HepG2 (cell line): ENCODE measurements at regions not wholly inside any gene's neighbourhood (a gene's known extent, or its start where the extent isn't known, plus 50 kb on each side); places are given as distances from the start of the nearest gene placed in this dataset.

ENCODE experiments used
- ATF7 ChIP-seq, 2 experiments: fragments of 450-650 bp in 1 of 2; sonication (generic) in 1 of 2; formaldehyde crosslinking in 1 of 2; IDR thresholded peaks; 2 replicates each; pipeline versions ENCODE4 v1.4.0 to v1.6.1; 2016 to 2020; ENCODE audit warnings: antibody characterized with exemption in 1 of 2, mild to moderate bottlenecking in 1 of 2, missing genetic modification reagents in 1 of 2
- CCAR2 ChIP-seq: fragments of 200-400 bp; formaldehyde crosslinking; optimal IDR thresholded peaks from 2 replicates; pipeline ENCODE3; 2018; ENCODE audit warnings: low read depth, mild to moderate bottlenecking, low read length, moderate library complexity
- DR1 ChIP-seq: sonication (generic); formaldehyde crosslinking; IDR thresholded peaks from 2 replicates; pipeline ENCODE4 v1.8.0; 2021; ENCODE audit warnings: mild to moderate bottlenecking, missing genetic modification reagents, inconsistent platforms
- JUN ChIP-seq: sonication (generic); formaldehyde crosslinking; IDR thresholded peaks from 2 replicates; pipeline ENCODE4 v1.4.0; 2020; ENCODE audit warnings: mild to moderate bottlenecking, missing genetic modification reagents
- LCORL ChIP-seq, 2 experiments: fragments of 450-650 bp in 1 of 2; sonication (generic) in 1 of 2; formaldehyde crosslinking in 1 of 2; IDR thresholded peaks; 2 replicates each; pipeline versions ENCODE4 v1.5.0 to v1.6.1; 2017 to 2020; ENCODE audit warnings: antibody characterized with exemption in 1 of 2, missing genetic modification reagents in 1 of 2
- NKX3-1 ChIP-seq: sonication (generic); formaldehyde crosslinking; IDR thresholded peaks from 2 replicates; pipeline ENCODE4 v1.5.0; 2020; ENCODE audit warnings: missing genetic modification reagents
- NR3C1 ChIP-seq: sonication (generic); formaldehyde crosslinking; IDR thresholded peaks from 2 replicates; pipeline ENCODE4 v1.4.0; 2020; ENCODE audit warnings: missing genetic modification reagents
- PAX8 ChIP-seq: sonication (generic); formaldehyde crosslinking; IDR thresholded peaks from 2 replicates; pipeline ENCODE4 v1.8.0; 2022; ENCODE audit warnings: mild to moderate bottlenecking, missing genetic modification reagents, borderline replicate concordance
- SMAD1 ChIP-seq: sonication (generic); formaldehyde crosslinking; IDR thresholded peaks from 2 replicates; pipeline ENCODE4 v1.4.0; 2020; ENCODE audit warnings: missing genetic modification reagents, low read depth, mild to moderate bottlenecking, borderline replicate concordance
- SOX5 ChIP-seq: IDR thresholded peaks from 2 replicates; pipeline ENCODE4 v1.6.1; 2016; ENCODE audit warnings: borderline replicate concordance
- SUZ12 ChIP-seq: fragments of 150-350 bp; IDR thresholded peaks from 2 replicates; pipeline ENCODE4 v1.6.1; 2014; ENCODE audit warnings: low read depth, low read length
- ZC3H4 ChIP-seq: sonication (generic); formaldehyde crosslinking; IDR thresholded peaks from 2 replicates; pipeline ENCODE4 v1.4.0; 2020; ENCODE audit warnings: missing genetic modification reagents, borderline replicate concordance
- ZEB1 ChIP-seq: IDR thresholded peaks from 2 replicates; pipeline ENCODE4 v1.6.1; 2012; ENCODE audit warnings: mild to moderate bottlenecking, low read depth, inconsistent platforms; ENCODE audit not compliant: insufficient replicate concordance
- ZNF138 ChIP-seq: sonication (generic); formaldehyde crosslinking; IDR thresholded peaks from 2 replicates; pipeline ENCODE4 v1.5.0; 2020; ENCODE audit warnings: mild to moderate bottlenecking, low read depth, missing genetic modification reagents
- ZNF670 ChIP-seq: sonication (generic); formaldehyde crosslinking; IDR thresholded peaks from 2 replicates; pipeline ENCODE4 v1.8.0; 2022; ENCODE audit warnings: mild to moderate bottlenecking, missing genetic modification reagents, borderline replicate concordance
- TF ChIP-seq, protein P1 (sequence below): sonication (generic); formaldehyde crosslinking; IDR thresholded peaks from 2 replicates; pipeline ENCODE4 v1.4.0; 2020; ENCODE audit warnings: mild to moderate bottlenecking, missing genetic modification reagents, borderline replicate concordance
- TF ChIP-seq, protein P2 (sequence below): sonication (generic); formaldehyde crosslinking; IDR thresholded peaks from 2 replicates; pipeline ENCODE4 v1.5.1; 2020; ENCODE audit warnings: missing genetic modification reagents, mild to moderate bottlenecking, borderline replicate concordance
- TF ChIP-seq, protein P3 (sequence below): sonication (generic); formaldehyde crosslinking; IDR thresholded peaks from 2 replicates; pipeline ENCODE4 v1.4.0; 2020; ENCODE audit warnings: missing genetic modification reagents
- TF ChIP-seq, protein P4 (sequence below): IDR thresholded peaks from 2 replicates; pipeline ENCODE4 v1.6.1; 2012; ENCODE audit warnings: low read length, improper control_type of control experiment
- TF ChIP-seq, protein P5 (sequence below): sonication (generic); formaldehyde crosslinking; IDR thresholded peaks from 2 replicates; pipeline ENCODE4 v1.4.0; 2020; ENCODE audit warnings: missing genetic modification reagents

DNA sequence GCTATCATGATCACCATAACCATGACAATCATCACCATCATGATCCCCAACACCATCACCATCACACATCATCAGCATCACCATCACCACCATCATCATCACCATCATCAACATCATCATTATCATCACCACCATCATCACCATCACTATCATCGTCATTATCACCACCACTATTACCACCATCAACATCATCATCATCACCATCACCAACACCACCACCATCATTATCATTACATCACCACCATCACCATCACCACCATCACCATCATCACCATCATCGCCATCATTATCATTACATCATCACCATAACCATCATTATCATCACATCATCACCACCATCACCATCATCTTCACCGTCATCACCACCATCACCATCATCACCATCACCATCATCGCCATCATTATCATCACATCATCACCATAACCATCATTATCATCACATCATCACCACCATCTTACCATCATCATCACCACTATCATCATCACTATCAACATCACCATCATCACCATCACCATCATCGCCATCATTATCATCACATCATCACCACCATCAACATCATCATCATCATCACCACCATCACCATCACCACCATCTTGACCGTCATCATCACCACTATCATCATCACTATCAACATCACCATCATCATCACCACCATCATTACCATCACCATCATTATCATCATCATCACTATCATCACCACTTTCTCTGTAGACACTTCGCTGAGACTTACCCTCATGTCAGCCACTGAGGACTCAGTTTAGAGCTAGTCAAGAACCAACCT is 366.0 kb downstream of the C16orf95 start (continued):
- TF ChIP-seq, protein P1, sequence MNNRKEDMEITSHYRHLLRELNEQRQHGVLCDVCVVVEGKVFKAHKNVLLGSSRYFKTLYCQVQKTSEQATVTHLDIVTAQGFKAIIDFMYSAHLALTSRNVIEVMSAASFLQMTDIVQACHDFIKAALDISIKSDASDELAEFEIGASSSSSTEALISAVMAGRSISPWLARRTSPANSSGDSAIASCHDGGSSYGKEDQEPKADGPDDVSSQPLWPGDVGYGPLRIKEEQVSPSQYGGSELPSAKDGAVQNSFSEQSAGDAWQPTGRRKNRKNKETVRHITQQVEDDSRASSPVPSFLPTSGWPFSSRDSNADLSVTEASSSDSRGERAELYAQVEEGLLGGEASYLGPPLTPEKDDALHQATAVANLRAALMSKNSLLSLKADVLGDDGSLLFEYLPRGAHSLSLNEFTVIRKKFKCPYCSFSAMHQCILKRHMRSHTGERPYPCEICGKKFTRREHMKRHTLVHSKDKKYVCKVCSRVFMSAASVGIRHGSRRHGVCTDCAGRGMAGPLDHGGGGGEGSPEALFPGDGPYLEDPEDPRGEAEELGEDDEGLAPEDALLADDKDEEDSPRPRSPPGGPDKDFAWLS: no peak
- TF ChIP-seq LCORL (IDR thresholded peaks at IDR 0.05) (peak; percentile 17; the same call in 1 of the 2 replicates), LCORL (CRISPR knock-in tag; IDR thresholded peaks at IDR 0.05) (no peak), ZEB1 (no peak), ZC3H4 (no peak), CCAR2 (no peak), ATF7 (IDR thresholded peaks at IDR 0.05) (peak; percentile 100), ATF7 (CRISPR knock-in tag; IDR thresholded peaks at IDR 0.05) (no peak), SMAD1 (CRISPR knock-in tag) (no peak), ZNF138 (no peak), SOX5 (CRISPR knock-in tag) (no peak), DR1 (no peak), ZNF670 (CRISPR knock-in tag) (no peak), JUN (no peak), NKX3-1 (CRISPR knock-in tag) (no peak), SUZ12 (no peak), PAX8 (CRISPR knock-in tag) (no peak), NR3C1 (CRISPR knock-in tag) (no peak)
- TF ChIP-seq, protein P2, sequence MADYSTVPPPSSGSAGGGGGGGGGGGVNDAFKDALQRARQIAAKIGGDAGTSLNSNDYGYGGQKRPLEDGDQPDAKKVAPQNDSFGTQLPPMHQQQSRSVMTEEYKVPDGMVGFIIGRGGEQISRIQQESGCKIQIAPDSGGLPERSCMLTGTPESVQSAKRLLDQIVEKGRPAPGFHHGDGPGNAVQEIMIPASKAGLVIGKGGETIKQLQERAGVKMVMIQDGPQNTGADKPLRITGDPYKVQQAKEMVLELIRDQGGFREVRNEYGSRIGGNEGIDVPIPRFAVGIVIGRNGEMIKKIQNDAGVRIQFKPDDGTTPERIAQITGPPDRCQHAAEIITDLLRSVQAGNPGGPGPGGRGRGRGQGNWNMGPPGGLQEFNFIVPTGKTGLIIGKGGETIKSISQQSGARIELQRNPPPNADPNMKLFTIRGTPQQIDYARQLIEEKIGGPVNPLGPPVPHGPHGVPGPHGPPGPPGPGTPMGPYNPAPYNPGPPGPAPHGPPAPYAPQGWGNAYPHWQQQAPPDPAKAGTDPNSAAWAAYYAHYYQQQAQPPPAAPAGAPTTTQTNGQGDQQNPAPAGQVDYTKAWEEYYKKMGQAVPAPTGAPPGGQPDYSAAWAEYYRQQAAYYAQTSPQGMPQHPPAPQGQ (CRISPR knock-in tag): no peak
- TF ChIP-seq, protein P3, sequence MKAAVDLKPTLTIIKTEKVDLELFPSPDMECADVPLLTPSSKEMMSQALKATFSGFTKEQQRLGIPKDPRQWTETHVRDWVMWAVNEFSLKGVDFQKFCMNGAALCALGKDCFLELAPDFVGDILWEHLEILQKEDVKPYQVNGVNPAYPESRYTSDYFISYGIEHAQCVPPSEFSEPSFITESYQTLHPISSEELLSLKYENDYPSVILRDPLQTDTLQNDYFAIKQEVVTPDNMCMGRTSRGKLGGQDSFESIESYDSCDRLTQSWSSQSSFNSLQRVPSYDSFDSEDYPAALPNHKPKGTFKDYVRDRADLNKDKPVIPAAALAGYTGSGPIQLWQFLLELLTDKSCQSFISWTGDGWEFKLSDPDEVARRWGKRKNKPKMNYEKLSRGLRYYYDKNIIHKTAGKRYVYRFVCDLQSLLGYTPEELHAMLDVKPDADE (CRISPR knock-in tag): no peak
- TF ChIP-seq, protein P4, sequence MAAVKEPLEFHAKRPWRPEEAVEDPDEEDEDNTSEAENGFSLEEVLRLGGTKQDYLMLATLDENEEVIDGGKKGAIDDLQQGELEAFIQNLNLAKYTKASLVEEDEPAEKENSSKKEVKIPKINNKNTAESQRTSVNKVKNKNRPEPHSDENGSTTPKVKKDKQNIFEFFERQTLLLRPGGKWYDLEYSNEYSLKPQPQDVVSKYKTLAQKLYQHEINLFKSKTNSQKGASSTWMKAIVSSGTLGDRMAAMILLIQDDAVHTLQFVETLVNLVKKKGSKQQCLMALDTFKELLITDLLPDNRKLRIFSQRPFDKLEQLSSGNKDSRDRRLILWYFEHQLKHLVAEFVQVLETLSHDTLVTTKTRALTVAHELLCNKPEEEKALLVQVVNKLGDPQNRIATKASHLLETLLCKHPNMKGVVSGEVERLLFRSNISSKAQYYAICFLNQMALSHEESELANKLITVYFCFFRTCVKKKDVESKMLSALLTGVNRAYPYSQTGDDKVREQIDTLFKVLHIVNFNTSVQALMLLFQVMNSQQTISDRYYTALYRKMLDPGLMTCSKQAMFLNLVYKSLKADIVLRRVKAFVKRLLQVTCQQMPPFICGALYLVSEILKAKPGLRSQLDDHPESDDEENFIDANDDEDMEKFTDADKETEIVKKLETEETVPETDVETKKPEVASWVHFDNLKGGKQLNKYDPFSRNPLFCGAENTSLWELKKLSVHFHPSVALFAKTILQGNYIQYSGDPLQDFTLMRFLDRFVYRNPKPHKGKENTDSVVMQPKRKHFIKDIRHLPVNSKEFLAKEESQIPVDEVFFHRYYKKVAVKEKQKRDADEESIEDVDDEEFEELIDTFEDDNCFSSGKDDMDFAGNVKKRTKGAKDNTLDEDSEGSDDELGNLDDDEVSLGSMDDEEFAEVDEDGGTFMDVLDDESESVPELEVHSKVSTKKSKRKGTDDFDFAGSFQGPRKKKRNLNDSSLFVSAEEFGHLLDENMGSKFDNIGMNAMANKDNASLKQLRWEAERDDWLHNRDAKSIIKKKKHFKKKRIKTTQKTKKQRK: no peak
- TF ChIP-seq, protein P5, sequence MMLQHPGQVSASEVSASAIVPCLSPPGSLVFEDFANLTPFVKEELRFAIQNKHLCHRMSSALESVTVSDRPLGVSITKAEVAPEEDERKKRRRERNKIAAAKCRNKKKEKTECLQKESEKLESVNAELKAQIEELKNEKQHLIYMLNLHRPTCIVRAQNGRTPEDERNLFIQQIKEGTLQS (CRISPR knock-in tag): no peak
